CD14-positive monocyte (primary cell): ENCODE measurements at regions not wholly inside any gene's neighbourhood (a gene's known extent, or its start where the extent isn't known, plus 50 kb on each side); places are given as distances from the start of the nearest gene placed in this dataset.

Source experiments
- DNase-seq, 3 donors: peaks; one replicate each; pipeline ENCODE4 v3.0.0-alpha.2; 2011 to 2022
- H2AFZ ChIP-seq: 2 replicates; pipeline ENCODE4 v1.6.0; 2012; ENCODE audit warnings: mild to moderate bottlenecking, low read depth, low read length, inconsistent platforms; ENCODE audit not compliant: insufficient read depth, poor library complexity, severe bottlenecking
- H3K27ac ChIP-seq, 2 donors: 1 replicate in 1 of 2; 2 replicates in 1 of 2; pipeline ENCODE4 v1.5.1; 2012 to 2013; ENCODE audit warnings: low read length in 2 of 2, control low read depth in 1 of 2, inconsistent platforms in 1 of 2, low read depth in 1 of 2, mild to moderate bottlenecking in 1 of 2
- H3K27me3 ChIP-seq, 2 donors: one replicate each; pipeline versions ENCODE4 v1.6.0 to v1.6.1; 2011 to 2013; ENCODE audit warnings: low read length in 2 of 2; ENCODE audit not compliant: control insufficient read depth in 2 of 2, insufficient read depth in 2 of 2
- H3K36me3 ChIP-seq, 2 donors: replicated peaks in 1 of 2; 1 replicate in 1 of 2; 2 replicates in 1 of 2; pipeline versions ENCODE4 v1.5.1 to v1.6.1; 2012 to 2013; ENCODE audit warnings: low read length in 2 of 2, control low read depth in 1 of 2, inconsistent platforms in 1 of 2, mild to moderate bottlenecking in 1 of 2; ENCODE audit not compliant: insufficient read depth in 2 of 2, control insufficient read depth in 1 of 2
- H3K4me1 ChIP-seq, 2 donors: 1 replicate in 1 of 2; 2 replicates in 1 of 2; pipeline versions ENCODE4 v1.5.1 to v1.6.1; 2012 to 2013; ENCODE audit warnings: low read length in 2 of 2, control low read depth in 1 of 2, inconsistent platforms in 1 of 2, mild to moderate bottlenecking in 1 of 2, moderate library complexity in 1 of 2; ENCODE audit not compliant: insufficient read depth in 2 of 2, control insufficient read depth in 1 of 2
- H3K4me2 ChIP-seq: replicated peaks from 2 replicates; pipeline ENCODE3; 2012; ENCODE audit warnings: low read length, moderate library complexity, mild to moderate bottlenecking; ENCODE audit not compliant: poor library complexity, severe bottlenecking; ENCODE audit errors: extremely low read depth
- H3K4me3 ChIP-seq, 3 experiments: fragments of 200-600 bp in 1 of 3; sonication (generic) in 1 of 3; replicated peaks in 1 of 3; 1 replicate in 2 of 3; 2 replicates in 1 of 3; pipeline ENCODE4 v1.5.1; 2011 to 2013; ENCODE audit warnings: low read length in 3 of 3, mild to moderate bottlenecking in 3 of 3, control low read depth in 2 of 3, low read depth in 2 of 3, inconsistent platforms in 1 of 3, moderate library complexity in 1 of 3
- H3K79me2 ChIP-seq: 2 replicates; pipeline ENCODE4 v1.6.0; 2012; ENCODE audit warnings: mild to moderate bottlenecking, control low read depth, inconsistent platforms, low read length, moderate library complexity; ENCODE audit not compliant: insufficient read depth
- H3K9ac ChIP-seq: 2 replicates; pipeline ENCODE4 v1.6.0; 2017; ENCODE audit warnings: low read length, mild to moderate bottlenecking; ENCODE audit not compliant: insufficient read depth, poor library complexity, severe bottlenecking
- H3K9me3 ChIP-seq, 2 donors: replicated peaks in 1 of 2; 1 replicate in 1 of 2; 2 replicates in 1 of 2; pipeline versions ENCODE4 v1.5.1 to v1.6.1; 2012 to 2013; ENCODE audit warnings: low read length in 2 of 2, control low read depth in 1 of 2; ENCODE audit not compliant: control insufficient read depth in 1 of 2, insufficient read depth in 1 of 2
- H4K20me1 ChIP-seq: 2 replicates; pipeline ENCODE4 v1.6.0; 2012; ENCODE audit warnings: mild to moderate bottlenecking, low read length, control low read depth, moderate library complexity; ENCODE audit not compliant: insufficient read depth
- H3K27ac Mint-ChIP-seq, 7 donors: one replicate each; pipeline ENCODE4 v1.8.0; 2020; ENCODE audit warnings: mild to moderate bottlenecking in 7 of 7, mixed read lengths in 7 of 7, moderate library complexity in 6 of 7, inconsistent platforms in 2 of 7
- H3K27me3 Mint-ChIP-seq, 3 donors: one replicate each; pipeline ENCODE4 v1.8.0; 2021 to 2022; ENCODE audit warnings: low read depth in 3 of 3, mild to moderate bottlenecking in 3 of 3, mixed read lengths in 3 of 3, moderate library complexity in 3 of 3, inconsistent platforms in 1 of 3
- H3K36me3 Mint-ChIP-seq, 2 donors: one replicate each; pipeline ENCODE4 v1.8.0; 2020; ENCODE audit warnings: mixed read lengths in 2 of 2, inconsistent platforms in 1 of 2, mild to moderate bottlenecking in 1 of 2
- H3K4me1 Mint-ChIP-seq: one replicate; pipeline ENCODE4 v1.8.0; 2020; ENCODE audit warnings: mild to moderate bottlenecking, mixed read lengths
- H3K4me3 Mint-ChIP-seq, 2 donors: one replicate each; pipeline ENCODE4 v1.8.0; 2020; ENCODE audit warnings: mild to moderate bottlenecking in 2 of 2, mixed read lengths in 2 of 2, moderate library complexity in 1 of 2
- H3K9me3 Mint-ChIP-seq, 7 donors: one replicate each; pipeline ENCODE4 v1.8.0; 2020 to 2022; ENCODE audit warnings: mixed read lengths in 7 of 7, mild to moderate bottlenecking in 6 of 7, moderate library complexity in 6 of 7, inconsistent platforms in 2 of 7
- WGBS: methylation state at CpG from one replicate; pipeline ENCODE4 v1.1.5; 2013; ENCODE audit warnings: missing lambda C conversion rate; ENCODE audit not compliant: insufficient coverage; 5-methylcytosine and 5-hydroxymethylcytosine counted together
- intact Hi-C, 2 donors: fragments of 100-400 bp; cut with micrococcal nuclease; formaldehyde crosslinking; loops; one replicate each; pipeline versions ENCODE4 v1.15.0 to v1.15.1; 2023
- TF ChIP-seq, protein P1 (sequence below): fragments of 200-600 bp; IDR thresholded peaks from one replicate; pipeline ENCODE4 v1.8.0; 2022; ENCODE audit warnings: antibody characterized with exemption, mild to moderate bottlenecking

DNA sequence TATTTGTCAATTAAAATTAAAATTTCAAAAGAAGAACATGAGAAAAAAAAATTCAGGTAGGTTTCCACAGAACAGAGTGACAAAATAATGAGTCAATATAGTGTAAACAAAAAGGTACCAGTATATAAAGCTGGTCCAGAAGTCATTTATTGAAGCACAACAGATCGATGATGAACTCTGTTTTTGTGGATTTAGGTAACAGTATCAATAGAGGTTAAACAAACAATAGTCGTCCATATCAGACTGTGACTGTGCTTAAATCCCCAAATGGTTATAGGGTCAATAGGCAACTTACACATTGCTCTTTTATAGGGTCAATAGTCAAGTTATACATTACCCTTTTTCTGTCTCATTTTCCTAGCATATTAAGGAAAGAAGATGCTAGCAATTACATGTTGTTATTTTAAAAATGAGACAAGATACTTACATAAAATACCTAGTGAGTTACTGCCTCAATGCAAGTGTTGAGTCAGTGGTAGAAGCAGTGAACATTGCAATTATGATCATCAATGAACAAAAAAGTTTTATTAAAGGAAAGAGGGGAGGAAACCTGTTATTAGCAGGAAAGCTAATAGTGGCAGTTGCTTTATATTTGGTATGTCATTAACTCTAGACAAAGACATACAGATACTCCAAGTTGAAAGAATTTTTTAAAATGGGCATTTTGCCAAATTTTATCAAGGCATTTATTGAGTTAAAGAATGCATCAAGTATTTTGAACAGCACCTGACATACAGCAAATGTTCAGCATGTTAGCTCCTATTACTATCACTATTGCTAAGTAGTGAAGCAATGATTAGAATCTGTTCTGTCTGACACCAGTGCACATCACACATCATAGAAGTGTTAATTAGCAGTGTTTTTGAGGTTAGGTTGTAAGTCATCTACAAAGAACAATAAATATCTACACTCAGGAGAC, 102.9 kb downstream of the CCER1 start:
- no peak overlapping the region for H3K4me2 ChIP-seq
- no peak overlapping the region for H3K27ac ChIP-seq
- no peaks in the 10 kb centered on the region for H3K36me3 Mint-ChIP-seq
- H3K9me3 Mint-ChIP-seq = peaks cover 0 to 2% (median 0%) of the 10 kb centered on the region in 7 donors
- no peak overlapping the region for H3K27ac Mint-ChIP-seq
- WGBS = 100% methylated on average over 1 of the region's 2 CpGs
- H4K20me1 ChIP-seq = no peaks in the 10 kb centered on the region
- no peak for DNase-seq
- no peaks in the 10 kb centered on the region for H3K9me3 ChIP-seq
- no peak overlapping the region for H3K9ac ChIP-seq
- H3K4me1 ChIP-seq = no peaks in the 10 kb centered on the region
- TF ChIP-seq, protein P1, sequence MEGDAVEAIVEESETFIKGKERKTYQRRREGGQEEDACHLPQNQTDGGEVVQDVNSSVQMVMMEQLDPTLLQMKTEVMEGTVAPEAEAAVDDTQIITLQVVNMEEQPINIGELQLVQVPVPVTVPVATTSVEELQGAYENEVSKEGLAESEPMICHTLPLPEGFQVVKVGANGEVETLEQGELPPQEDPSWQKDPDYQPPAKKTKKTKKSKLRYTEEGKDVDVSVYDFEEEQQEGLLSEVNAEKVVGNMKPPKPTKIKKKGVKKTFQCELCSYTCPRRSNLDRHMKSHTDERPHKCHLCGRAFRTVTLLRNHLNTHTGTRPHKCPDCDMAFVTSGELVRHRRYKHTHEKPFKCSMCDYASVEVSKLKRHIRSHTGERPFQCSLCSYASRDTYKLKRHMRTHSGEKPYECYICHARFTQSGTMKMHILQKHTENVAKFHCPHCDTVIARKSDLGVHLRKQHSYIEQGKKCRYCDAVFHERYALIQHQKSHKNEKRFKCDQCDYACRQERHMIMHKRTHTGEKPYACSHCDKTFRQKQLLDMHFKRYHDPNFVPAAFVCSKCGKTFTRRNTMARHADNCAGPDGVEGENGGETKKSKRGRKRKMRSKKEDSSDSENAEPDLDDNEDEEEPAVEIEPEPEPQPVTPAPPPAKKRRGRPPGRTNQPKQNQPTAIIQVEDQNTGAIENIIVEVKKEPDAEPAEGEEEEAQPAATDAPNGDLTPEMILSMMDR = no peak
- intact Hi-C loops = no loop called here
- no peaks in the 10 kb centered on the region for H3K79me2 ChIP-seq
- no peaks in the 10 kb centered on the region for H3K36me3 ChIP-seq
- H2AFZ ChIP-seq = no peak overlapping the region
- H3K4me3 ChIP-seq = no peak overlapping the region
- no peaks in the 10 kb centered on the region for H3K4me1 Mint-ChIP-seq
- H3K27me3 Mint-ChIP-seq = no peaks in the 10 kb centered on the region
- no peaks in the 10 kb centered on the region for H3K27me3 ChIP-seq
- no peak overlapping the region for H3K4me3 Mint-ChIP-seq

DNA sequence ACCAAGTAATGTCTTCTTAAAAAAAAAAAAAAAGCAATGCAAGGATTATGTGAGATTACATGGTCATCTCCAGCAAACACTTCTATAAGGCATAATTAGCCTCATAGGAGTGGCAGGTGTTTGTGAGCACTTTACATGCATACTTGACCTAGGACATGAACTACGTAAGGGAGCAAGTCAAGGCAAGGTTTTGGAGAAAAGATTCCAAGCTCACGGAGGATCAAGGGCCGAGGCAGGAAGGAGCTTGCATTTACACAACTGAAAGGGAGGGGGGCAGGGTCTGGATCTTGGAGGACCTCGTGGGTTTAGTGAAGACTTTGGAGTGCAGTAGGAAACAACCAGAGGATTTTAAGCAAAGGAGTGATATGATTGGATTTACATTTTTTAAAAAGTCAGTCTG, 112.5 kb downstream of the CCER1 start:
- H3K4me2 ChIP-seq = no peak overlapping the region
- no peaks in the 10 kb centered on the region for H4K20me1 ChIP-seq
- 88% methylated on average over 4 of the region's 4 CpGs for WGBS
- H3K27me3 ChIP-seq = no peaks in the 10 kb centered on the region
- Mint-ChIP-seq H3K27ac (no peak overlapping the region), H3K27me3 (no peaks in the 10 kb centered on the region), H3K4me1 (no peaks in the 10 kb centered on the region), H3K9me3 (peaks cover 0 to 4% (median 2%) of the 10 kb centered on the region in 7 donors), H3K36me3 (no peaks in the 10 kb centered on the region), H3K4me3 (no peak overlapping the region)
- no peaks in the 10 kb centered on the region for H3K36me3 ChIP-seq
- no peaks in the 10 kb centered on the region for H3K4me1 ChIP-seq
- H3K4me3 ChIP-seq = no peak overlapping the region
- intact Hi-C loops = no loop called here
- H3K9ac ChIP-seq = no peak overlapping the region
- no peaks in the 10 kb centered on the region for H3K79me2 ChIP-seq
- H3K9me3 ChIP-seq = no peaks in the 10 kb centered on the region
- H3K27ac ChIP-seq = no peak overlapping the region
- DNase-seq = no peak
- TF ChIP-seq, protein P1 = no peak
- no peak overlapping the region for H2AFZ ChIP-seq
